HG02798 (cell line): ENCODE measurements at regions not wholly inside any gene's neighbourhood (a gene's known extent, or its start where the extent isn't known, plus 50 kb on each side); places are given as distances from the start of the nearest gene placed in this dataset.
"Not testable (repeated sequence)": the region's sequence is repeated elsewhere in the genome, so short reads cannot be mapped to it uniquely, and the experiment has no call there.

ENCODE experiments used
- ATAC-seq: cut with Tn5 transposase; IDR thresholded peaks from one replicate; pipeline ENCODE4 v1.9.1; 2021; ENCODE audit warnings: mild to moderate bottlenecking; ENCODE audit not compliant: unreplicated experiment, poor library complexity

DNA sequence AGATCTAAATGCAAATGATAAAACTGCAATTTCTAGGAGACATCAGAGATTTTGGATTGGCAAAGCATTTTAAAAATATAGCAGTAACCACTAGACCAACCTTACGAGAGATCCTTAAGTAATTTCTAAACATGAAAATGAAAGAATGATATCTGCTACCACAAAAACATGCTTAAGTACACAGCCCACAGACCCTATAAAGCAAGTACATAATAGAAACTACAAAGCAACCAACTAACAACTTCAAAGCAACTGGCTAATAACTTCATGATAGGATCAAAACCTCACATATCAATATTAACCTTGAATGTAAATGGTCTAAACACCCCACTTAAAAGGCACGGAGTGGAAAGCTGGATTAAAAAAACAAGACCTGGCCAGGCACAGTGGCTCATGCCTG, 209.9 kb upstream of the SOX14 start:
- no peak for ATAC-seq

DNA sequence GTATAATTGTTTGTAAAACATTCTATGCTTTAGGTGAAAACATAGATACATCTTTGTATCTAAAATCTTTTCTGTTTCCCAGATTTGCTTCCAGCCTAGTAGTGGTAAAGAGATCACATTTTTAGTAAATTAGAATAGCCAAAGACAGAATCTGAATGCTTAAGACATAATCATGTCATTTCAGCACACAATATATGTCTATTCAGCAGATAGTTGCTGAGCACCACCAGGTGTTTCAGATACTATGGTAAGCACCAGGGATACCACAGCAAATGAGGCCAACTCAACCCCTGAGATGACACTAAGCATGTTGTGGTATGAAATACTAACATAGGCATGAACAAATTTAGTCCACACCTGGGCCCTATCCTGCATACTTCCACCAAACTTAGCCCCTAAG, 195.2 kb upstream of the SOX14 start:
- no peak for ATAC-seq

DNA sequence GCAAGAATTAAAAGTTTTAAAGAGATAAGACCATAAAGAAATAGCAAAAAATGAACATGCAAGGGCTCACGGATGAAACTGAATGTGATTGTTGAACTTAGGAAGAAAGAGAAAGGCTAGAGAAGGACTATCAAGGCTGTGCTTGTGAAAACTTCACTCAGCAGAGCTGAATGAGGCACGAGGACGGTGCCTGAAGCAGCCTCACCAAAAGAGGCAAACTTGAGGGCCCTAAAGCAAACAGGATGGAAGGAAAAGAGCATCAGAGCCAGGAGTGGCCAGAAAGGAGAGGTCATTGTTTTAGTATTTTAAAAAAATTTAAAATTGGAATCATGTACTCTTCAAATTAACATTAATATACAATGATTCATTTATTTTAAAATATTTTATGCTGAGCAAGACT, 191.2 kb upstream of the SOX14 start:
- no peak for ATAC-seq

DNA sequence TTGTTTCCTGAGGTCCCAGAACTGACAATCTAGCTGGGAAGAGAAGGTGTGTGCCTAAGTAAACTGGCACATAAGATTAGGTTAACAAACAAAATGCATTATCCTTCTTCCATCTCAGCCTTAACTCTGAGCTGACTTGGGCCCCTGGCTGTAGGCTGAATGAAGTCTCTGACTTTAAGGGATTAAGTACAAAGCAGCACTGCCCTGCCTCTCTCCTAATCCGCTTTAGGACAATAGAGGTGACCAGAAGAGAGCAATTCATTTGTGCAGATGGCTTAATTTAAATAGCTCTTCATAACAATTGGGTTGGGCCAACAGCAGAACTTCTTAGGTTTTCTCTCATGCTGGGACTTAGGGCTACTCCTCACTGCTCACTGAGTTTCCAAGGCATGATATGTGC, 181.6 kb upstream of the SOX14 start:
- ATAC-seq, result no peak

DNA sequence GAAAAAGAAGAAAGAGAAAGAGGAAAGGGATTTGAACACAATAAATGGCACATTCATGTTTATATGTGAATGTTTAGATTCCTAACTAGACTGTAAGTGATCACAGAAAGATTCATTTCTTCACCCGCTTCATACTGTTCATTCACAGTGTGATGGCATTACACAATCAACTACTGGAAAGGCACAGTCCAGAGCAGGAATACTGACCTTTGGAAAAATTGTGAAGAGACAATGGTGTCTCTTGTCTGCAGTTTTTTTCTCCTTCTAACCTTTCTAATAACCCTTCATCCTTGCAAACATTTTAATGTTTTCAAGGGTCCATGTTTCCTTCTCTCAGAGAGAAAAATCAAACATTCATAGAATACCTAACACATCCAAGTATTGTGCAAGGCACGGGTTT, 180.9 kb upstream of the SOX14 start:
- ATAC-seq, result no peak

DNA sequence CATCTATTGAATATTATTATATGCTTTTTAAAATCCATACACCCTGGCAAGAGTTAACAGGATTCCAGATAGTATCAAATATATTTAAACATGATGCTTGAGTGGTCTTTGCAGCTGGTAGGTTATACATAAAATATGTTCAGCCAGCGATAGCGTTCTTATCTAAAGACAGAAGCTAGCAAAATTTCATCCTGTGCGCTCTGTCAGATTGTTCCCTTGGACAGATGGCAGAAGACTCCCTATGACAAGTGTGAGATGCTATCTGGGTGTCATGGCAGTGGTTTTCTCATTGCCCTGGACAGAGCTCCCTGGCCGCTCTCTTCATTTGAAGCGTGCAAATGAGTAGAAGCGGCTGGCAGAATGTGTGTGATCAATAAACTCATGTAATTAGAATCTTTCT, 175.2 kb upstream of the SOX14 start:
- ATAC-seq, result no peak

DNA sequence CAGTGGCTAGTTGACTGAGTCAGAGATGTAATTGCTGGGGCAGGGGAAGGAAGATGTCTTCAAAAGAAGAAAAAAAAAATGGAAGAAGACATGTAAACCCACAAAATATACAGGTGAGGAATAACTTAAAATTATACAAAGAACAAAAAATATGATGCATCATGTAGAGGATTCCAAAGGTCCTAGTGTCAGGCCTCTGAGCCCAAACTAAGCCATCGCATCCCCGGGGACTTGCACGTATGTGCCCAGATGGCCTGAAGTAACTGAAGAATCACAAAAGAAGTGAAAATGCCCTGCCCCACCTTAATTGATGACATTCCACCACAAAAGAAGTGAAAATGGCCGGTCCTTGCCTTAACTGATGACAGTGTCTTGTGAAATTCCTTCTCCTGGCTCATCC, 168.7 kb upstream of the SOX14 start:
- not testable (repeated sequence) for ATAC-seq

DNA sequence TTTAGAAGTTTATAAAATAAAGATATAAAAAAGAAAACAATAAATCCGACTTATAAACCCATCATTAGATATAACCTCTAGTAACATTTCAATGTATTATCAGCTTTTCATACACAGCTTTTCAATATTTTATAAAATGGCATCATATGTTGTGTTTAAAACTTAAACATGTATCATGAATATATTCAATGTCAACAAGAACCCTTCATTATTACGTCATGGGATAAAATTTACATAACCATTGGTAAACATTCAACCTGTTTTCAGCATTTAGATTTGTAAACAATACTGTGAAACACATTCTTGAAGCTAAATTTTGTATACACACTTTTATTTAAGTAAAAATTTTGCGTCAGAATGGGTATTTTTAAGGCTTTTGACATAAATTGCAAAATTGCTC, 153.4 kb upstream of the SOX14 start:
- no peak for ATAC-seq

DNA sequence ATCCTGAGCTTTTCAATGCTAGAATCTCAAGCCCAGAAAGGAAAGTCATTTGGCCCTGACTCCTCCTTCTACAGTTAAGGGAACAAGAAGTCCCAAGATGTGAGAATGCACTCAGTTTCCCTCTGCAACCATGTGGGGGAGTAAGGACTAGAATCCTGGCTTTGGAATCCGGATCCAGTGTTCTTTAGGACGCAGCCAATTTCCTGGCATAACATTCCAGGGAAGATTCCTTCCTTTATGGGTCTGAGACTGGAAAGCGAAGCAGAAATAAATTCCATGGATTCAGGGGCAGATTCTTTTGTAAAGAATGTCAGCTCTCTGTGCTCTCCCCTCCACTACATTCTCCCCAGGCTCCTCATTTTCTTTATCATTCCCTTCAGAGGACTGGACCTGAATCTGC, 151.8 kb upstream of the SOX14 start:
- no peak for ATAC-seq

DNA sequence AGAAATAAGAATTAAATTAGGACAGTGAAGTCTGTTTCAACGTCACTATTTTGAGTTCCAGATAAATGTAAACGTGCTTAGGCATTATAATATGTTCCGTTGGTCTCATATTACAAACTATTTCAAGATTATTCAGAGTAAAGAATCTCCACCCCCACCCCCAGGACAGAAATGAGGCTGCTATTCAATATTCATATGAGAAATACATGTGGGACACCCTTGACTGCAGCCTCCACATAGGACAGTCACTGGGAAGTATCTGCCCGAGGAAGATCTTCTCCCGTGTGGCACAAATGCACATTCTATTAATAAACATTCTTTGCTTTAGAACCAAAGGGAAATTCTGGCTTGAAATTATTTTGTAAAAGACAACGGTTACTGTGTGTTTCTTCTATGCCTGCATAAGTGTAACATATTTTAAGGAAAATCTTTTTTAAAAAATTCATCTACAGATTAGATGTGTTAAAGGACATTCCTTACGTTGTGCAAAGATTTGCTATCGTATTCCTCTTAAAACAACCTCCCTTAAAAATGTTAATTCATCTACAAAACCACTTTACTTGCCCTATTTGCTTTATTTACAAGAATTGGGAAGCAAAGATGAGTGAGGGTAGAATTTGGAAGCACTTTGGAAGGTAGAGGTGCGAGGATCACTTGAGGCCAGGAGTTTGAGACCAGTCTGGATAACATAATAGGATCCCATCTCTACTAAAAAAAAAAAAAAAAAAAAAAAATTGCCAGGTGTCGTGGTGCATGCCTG, 148.3 kb upstream of the SOX14 start:
- ATAC-seq, result no peak

DNA sequence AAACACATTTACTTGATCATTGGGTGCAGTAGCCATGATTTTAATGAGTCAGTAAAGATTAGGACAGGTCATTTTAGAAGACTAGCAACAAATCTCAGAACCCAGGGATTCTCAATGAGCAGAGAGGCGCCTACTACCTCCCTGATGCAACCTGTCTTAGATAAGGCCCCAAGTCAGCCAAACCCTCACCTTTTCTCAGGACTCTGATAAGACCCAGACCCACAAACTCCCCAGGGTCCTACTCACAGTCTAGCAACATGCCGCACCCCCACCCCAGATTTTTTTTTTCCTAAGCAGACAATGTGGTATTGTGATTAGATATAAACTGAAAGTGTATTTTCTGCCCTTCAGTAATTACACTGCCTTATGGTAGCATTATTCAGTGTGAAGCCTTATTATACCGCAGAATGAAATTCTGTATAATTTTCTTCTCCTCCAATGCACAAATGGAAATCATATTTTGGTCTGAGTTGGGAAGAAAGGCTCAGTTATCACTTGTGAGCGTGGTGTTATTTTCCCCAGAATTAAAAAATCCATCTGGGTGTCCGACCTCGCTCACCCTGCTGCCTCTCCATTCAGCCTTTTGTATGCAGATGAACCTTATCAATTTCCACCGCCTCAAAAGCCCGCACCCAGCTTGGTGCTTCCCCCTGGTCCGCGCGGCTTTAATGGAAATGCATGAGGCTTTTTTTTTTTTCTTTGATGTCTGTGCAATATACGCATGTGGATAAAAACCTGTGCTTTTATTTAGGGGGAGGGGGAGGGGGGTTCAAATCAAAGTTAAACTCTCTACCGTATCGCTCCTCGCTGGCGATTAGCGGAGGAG, 122.0 kb upstream of the SOX14 start:
- no peak for ATAC-seq

DNA sequence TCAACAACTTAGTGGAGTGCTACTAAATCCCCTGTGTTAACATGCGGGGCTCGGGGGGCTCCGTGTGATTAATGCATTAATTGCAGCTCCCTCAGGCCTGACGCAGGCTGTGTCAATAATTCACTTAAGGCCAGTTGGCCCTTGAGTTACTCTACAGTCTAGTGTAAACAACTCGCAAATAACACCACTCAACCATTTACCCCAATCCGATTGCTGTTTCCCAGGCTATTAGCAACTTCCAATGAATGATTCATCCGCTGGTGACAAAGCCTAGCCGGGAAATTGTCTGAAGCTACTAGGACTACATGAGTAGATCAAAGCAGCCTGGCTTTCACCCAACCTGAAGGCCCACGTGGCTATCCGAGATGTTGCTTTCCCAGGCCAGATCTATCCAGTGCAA, 121.3 kb upstream of the SOX14 start:
- no peak for ATAC-seq

DNA sequence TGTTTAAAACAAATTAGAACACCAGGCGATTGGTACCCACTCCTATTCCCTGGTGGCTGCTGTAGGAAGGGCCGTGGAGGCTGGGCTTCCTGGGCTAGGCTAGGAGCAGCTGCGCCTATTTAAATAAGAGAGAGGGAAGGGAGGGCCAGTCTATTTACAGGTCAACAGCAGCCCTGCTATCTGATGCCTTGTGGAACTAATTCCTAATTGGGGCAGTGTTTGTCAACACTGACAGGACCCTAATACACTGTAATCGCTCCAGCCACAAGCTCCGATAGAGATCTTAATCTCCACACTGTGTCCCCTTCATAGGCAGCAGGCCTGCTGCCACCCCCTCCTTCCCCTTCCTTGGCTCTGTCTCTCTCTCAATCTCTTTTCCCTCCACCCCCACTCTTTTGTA, 116.9 kb upstream of the SOX14 start:
- ATAC-seq, result no peak

DNA sequence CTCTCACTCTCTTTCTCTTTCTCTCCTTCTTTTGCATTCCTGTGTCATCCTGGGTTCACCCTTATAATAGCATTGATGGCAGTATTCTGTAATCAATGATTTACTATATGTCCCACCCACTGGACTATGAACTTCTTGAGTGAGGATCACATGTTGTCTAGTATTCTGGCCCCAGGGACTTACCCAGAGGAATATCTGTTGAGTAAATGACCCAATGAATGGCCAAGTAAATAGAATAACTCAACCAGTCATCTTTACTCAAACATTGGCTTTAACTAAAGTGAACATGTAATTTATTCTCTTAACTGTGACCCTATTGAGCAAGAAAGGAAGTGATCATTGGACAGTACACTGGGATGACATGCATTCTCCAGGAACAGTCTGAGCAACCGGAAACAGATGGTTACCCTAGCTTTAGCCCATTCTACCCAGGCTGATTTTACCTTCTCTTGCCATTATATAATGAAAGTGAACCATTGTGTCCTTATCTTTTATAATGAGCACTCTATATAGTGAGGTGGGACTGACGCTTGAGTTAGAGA, 94.5 kb upstream of the SOX14 start:
- ATAC-seq, result no peak

DNA sequence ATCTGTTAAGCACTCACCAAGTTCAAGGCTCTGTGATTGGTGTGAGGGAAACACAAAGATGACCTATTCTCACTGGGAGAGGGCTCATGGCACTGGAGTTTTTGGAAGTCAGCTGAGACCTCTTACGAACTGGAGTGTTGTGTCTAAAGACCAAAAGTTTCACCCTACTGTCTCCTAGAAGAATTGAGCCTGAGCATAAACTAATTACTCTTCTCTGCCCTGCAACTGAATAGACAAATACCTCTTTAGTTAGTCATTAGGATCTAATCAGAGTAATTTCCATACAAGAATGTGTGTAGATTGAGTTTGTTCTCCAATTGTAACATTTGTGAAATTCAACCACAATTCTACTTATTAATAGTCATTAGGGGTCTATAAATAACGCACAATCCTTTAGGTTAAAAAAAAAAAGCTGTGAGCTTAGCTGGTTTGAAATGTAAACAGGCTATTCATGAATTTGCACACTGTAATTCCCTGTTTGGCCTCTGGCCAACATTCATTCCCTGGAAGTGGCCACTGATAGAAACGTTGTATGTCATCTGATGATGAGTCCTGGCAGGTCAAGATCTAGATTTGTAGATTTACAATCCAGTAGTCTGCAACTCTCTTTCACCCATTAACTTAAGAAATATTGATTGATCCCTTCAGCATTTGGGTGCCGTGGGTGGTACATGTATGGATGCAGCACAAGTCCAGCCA, 76.8 kb upstream of the SOX14 start:
- ATAC-seq, result no peak

DNA sequence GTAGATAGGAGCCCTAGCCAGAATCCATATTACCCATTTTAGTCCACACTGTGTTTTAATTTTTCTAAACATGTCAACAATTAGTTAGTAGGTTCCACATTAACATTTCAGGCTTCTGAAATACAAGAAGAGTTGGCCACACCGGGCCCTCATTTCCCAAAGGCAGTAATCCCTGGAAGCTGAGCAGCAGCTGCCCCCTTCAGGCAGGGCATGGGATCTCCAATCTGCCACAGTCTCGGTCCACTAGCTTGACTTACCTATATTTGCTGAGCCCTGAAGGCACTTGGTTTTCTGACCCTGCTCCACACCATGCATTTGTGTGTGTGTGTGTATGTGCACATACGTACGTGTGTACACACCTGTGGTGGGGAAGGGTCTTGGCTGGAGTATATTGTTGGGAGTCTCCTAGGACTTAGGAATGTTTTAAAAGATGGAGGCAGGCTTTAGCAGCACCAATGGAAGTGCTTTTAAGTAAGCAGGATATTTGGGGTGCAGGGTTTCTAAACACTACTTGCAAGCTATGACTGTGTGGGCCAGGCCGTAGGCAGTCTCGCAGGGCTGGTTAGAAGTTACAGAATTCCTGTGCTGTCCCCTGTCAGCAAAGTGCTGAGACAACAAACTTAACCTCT, 71.2 kb upstream of the SOX14 start:
- no peak for ATAC-seq

DNA sequence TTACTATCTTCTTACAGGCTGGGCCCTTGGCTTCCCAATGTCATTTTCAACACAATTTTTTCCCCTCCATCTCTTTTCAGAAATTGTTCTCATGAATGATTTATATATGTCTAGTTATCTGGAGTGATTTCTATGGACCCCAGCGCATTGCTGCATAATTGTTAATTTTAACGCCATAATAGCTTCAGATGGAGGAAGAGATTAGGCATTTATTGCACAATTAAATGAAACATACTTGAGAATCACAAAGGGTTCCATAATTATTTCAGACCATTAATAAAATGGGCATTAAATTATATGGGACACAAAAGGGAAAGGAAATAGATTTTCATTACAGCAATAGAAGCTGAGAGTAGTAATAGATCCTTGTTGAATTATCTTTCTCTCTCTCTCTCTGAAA, 70.3 kb upstream of the SOX14 start:
- no peak for ATAC-seq

DNA sequence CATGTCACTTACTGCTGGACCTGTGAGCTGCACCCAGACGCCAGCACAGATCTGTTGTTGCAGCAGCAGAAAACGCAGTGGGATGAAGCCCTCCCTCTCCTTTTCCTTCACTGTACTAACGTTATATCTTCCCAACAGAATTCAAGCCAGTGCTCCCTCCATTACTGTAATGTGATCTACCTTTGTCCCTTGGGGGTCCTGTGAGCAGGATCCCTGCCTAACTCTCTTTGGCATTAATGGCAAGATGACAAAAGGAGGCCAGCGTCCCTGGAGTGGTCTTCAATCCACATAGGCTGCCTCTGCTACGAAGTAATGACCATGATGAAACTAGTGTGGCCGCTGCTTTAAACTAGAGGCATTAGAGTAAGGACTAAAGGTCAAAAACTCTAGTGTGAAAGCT, 69.3 kb upstream of the SOX14 start:
- no peak for ATAC-seq

DNA sequence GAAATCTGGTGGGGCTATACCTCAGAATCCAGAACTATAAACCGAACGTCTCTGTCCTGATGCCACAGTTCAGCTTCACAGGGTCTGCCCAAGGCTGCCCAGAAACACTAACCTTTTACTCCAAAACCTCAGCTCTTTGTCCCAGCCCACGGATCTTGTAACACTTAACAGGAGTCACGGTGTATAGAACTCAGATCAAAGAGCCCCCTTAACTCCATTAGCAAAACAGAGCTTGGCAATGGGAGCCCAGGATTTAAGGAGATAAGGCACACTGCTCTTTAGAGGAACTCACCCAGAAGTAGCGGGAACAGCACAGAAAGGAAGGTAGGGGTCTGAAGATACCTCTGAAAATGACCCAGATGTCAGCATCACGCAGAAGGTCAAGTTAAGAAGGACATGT, 68.8 kb upstream of the SOX14 start:
- no peak for ATAC-seq

DNA sequence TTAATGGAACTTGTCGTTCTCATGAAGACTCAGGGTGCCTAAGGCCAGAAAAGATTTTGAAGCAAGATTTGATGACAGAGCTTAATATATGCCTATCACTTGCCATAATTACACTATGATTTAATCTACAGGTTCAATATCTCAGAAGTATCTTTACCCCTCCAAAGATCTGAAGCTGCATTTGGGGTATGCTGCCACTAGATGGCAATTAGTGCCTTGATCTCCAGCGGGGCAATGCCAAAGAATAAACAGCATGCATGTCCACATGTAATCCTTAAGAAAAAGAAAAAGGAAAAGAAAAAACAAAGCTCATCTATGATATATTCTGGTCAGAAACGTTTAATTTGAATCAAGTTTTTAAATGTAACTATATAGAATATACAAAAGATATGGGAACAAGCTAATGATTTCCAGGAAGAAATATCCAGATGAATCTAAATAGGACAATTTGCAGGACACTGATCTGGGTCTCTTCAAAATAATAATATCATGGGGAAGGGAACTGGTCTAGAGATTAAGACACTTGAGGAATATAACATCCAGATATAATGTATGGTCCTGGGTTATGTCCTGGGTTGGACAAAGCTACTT, 55.0 kb upstream of the SOX14 start:
- ATAC-seq, result no peak
